Stimulated activated CD4-positive, alpha-beta T cell treated with anti-CD3 and anti-CD28 coated beads, Interleukin-12 subunit alpha, Interleukin-12 subunit beta, amount 100 ng/mL, for 4 hours (primary cell): ENCODE measurements at regions not wholly inside any gene's neighbourhood (a gene's known extent, or its start where the extent isn't known, plus 50 kb on each side); places are given as distances from the start of the nearest gene placed in this dataset.
"Not testable (repeated sequence)": the region's sequence is repeated elsewhere in the genome, so short reads cannot be mapped to it uniquely, and the experiment has no call there.

Experiments
- DNase-seq: peaks from one replicate; pipeline ENCODE4 v3.0.0-alpha.2; 2020

DNA sequence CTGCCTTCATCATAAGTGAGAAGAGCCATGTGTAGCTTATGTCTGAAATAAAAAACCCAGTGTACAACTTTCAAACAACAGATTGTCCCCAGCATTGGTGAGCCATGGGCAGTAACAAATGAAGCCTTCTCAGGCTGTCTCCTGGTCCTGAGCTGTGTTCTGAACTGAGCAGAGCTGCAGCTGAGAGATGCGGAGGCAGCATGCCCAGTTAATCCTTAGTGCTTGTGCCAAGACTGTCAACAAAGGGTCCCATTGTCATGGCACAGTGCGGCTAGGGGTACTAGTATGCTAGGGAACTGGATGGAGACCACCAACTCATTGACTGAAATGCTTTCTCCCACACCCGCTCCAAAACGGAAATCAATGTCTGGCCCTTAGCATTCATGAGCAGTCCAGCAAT is 154.3 kb downstream of the RMST start:
- no peak for DNase-seq

DNA sequence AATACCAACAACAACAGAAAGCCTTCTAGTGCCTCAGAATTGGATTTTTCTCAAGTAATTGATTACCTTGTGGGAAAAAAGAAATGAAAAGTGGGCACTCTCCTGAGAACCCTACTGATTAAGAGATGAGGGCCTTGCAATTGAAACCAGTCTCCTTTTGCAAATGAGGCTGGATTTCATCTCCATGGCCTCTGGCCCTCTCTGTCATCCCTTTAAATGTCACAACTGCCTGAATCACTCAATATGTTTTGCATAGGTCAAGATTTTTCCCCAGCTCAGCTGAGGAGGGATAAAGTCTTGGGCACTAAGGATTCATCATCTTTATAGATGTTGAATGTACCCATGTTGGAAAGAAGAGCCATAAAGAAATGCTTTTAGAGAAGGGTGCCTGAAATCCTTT is 166.4 kb downstream of the RMST start:
- DNase-seq = no peak

DNA sequence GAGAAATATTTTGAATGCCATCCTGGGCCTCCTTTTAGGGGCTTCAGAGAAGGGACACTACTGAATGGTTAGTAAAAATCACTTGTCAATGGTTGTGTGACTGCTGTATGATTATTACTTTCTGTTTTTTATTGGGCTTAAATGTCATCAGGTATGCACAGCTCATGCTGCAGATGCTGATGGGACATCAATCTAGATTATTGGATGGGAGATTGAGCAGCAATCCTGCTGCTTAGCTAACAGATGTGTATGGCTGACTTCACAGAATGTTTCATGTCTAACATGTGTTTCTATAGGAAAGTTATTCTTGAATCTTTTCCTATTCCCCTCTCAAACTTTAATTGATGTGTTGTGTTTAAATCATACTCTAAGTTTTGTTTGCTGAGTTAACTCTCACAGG is 166.8 kb downstream of the RMST start:
- no peak for DNase-seq

DNA sequence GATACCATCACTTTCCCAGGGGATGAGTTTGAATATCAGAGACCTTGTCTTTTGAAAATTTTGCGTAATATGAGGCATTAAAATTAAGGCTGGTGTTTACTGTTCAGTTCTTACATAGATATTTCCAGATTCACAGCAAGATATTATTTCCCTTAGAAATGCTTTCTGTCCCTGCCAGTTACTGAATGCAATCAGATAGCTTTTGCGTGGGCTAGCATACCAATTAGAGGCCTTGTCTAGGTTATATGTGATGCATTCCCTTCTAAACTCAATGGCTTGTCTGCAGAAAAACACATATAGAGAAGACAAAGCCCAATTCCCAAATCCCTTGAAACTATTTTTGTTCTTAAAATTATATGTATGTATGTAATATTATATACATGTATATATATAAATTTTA is 167.8 kb downstream of the RMST start:
- no peak for DNase-seq

DNA sequence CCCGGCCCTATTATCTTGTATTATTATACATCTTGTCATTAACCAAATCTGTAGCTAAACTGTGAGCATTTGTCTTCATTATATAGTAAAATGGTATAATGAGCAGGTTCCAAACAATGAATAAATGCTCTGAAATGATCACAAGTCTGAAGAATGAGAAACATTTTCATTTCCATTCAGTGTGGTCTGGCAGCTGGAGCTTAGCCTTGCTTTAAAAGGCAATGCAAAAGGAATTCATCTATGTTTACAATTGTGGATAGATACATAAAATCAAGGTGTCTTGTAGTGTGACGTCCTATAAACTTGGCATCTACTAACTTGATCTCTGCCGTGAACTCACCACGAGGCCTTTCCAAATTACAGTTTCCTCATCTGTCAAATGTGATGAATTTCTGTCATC is 168.3 kb downstream of the RMST start:
- DNase-seq = no peak

DNA sequence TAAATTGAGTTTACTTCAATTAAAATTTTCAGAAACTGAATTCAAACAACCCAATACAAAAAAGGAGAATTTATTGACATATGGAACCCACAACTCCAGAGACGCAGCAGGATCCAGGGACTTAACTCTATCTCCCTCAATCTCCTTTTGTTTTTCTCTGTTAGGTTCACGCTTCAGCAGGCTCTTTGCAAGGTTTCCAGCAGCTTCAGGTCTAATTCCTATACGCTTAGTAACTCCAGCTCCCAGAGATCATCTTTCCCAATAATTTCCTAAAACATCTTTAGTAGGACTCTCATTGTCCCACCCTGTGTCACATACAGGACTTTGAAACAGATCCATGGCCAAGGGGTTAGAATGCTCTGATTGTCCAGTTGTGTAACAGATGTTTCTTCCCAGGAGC is 175.2 kb downstream of the RMST start:
- no peak for DNase-seq

DNA sequence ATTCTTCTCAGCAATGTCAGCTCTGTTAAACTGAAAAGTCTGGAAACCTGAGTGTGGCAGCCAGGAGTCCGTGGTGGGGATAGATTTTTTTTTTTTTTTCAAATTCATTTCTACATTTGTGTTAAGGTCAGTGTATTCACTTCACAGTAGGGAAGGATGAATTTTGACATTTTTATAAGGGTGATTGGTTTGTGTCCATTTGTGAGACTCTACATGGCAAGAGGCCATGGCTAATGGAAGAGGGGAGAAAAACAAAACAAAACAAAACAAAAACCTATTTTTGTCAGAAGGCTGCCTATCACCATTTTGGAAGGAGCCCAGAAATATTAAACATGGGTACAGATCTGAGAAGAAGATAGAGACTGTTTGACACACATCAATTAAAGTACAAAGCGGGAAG is 176.1 kb downstream of the RMST start:
- no peak for DNase-seq

DNA sequence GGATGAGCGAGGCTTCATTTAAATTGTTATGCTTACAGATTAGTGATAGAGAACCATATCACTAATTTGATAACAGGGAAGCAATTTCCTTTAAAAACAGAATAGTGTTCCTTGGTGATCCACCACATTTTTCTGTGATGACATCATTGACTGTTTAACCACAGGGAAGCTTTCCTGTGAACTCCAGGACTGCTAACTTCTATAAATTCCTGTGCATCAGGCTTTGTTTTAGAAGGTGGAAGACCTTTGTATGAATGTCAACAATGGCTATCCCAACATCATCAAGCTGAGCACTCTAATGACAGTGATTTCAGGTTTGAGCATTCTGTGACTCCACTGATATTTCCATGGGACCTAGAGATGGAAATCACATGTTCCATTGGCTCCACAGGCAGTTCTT is 177.1 kb downstream of the RMST start:
- DNase-seq = no peak

DNA sequence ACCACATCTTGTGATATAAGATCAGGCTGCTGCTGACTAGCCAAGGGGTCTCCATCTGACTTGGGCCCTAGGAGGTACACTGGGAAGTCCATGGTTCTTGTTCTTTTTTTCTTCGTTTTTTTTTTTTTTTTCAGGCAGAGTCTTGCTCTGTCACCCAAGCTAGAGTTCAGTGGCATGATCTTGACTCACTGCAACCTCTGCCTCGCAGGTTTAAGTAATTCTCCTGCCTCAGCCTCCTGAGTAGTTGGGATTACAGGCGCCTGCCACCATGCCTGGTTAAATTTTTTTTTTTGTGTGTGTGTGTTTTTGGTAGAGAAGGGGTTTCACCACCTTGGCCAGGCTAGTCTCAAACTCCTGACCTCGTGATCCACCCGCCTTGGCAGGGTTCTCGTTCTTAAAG is 178.2 kb downstream of the RMST start:
- DNase-seq = no peak

DNA sequence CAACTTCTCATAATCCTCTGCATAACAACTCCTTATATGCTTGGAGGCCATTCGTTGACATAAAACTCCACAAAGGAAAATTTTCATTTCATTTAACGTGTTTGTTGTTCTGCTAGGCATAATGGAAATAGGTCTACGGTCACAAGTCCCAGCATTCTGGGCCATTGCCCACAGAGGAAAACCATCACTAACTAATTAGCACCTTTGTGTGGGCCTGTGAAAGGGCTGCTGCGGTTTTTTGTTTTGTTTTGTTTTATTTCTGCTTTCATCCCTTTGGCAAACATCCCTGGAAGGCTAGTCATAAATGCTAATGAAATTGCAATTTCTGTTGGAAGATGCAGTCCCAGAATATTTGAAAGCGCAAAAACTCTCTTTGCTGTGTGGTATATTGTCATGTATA is 180.3 kb downstream of the RMST start:
- DNase-seq = no peak

DNA sequence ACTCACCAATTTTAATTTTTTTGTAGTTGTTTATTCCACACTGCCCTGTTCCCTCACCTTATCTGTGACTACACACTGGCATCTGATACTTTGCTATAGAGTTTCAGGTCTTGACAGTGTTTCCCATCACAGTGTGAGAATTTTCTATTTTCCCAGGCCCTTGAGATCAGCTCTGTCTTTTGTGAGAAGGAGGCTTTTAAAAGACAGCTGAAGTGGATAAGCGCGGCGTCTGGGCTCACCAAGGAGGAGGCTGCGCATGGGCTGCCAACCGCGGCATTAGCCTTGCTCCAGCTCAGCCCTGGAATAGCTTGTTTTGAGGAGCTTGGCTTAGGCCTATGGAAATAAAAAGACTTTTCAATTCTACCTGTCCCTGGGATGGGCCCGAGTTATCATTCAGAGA is 181.3 kb downstream of the RMST start:
- DNase-seq = no peak

DNA sequence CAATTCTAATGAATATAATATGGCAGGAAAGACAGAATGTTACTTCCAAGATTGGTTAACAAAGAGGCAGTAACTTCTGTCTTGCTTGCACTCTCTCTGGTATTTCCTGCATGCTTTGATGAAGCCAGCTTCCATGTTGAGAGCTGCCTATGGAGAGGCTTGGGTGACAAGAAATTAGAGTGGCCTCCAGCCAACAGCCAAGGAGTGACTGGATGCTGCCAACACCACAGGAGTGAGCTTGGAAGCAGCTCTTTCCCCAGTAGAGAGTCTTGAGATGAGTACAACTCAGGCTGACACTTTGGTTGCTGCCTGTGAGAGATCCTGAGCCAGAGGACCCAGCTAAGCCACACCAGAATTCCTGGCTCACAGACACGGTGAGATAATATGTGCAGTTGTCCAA is 183.1 kb downstream of the RMST start:
- DNase-seq = no peak

DNA sequence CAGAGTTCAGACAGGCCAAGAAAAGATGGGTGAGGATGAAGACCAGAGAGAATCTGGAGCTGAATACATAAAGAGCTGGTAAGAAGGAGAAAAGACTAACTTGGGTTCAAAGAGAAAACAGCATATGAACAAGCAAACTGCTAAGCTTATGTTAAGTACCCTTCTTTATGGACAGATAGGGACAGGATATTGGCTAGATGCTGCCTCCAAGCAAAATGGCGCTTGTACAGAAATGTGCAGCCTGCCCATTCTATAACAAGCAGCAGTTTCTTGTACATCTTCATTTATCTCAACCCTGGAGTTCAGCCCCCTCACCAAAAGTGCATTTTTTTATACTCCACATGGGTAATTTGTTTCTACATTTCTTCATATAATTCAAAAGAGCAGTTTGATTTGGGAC is 184.5 kb downstream of the RMST start:
- DNase-seq = no peak

DNA sequence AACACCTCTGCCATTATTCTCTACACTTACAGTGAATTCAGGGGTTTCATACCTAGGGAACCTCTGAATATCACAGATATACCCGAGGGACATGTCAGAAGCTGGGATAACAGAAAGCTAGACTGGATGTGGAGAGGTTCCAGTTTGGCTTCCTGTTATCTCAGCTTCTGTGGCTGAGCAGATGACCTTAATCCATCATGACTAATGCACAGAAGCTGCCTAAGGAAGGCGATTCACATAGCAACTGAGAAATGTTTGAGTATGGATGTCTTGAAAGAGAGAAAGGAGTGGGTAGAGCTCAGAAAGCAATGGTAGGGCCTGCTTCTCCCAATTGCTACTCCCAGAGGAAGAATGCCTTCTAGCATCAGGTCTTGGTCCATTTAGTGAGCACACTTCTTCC is 187.6 kb downstream of the RMST start:
- DNase-seq = no peak

DNA sequence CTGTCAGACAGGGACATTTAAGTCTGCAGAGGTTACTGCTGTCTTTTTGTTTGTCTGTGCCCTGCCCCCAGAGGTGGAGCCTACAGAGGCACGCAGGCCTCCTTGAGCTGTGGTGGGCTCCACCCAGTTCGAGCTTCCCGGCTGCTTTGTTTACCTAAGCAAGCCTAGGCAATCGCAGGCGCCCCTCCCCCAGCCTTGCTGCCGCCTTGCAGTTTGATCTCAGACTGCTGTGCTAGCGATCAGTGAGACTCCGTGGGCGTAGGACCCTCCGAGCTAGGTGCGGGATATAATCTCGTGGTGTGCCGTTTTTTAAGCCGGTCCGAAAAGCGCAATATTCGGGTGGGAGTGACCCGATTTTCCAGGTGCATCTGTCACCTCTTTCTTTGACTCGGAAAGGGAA is 193.9 kb downstream of the RMST start:
- not testable (repeated sequence) for DNase-seq

DNA sequence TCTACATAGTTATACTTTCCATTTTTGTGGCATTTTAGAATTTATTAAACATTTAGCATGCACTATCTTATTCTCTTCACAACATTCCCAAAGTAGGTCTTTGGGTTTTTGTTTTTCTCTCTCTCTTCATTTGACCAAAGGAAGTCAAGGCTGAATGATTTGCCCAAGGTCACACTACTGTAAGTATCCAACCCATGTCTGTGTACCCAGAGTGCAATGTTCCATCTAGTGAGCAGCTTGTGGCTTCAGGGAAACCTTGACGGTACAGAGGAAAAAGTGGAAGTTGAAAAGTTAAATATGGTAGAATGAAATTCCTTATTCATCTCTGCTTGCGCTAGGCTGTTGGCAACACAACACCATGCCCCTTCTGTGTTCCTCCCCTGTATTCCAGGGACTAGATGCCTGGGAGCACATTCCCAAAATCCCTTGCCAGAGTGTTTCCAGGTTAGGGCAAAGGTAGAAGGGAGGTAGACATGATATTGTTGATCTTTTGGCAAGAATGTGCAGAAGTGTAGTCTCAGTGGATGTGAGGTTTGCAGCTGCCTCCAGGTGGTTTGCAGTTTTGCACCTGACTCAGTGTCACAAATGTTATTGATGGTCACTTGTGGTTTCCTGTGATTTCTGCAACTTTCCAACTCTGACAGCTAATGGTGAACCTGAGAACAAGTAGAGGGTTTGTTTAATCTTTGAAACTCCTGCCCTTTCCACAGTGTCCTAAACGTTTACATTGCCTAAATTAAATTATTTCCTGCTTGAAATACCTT is 196.7 kb downstream of the RMST start:
- no peak for DNase-seq

DNA sequence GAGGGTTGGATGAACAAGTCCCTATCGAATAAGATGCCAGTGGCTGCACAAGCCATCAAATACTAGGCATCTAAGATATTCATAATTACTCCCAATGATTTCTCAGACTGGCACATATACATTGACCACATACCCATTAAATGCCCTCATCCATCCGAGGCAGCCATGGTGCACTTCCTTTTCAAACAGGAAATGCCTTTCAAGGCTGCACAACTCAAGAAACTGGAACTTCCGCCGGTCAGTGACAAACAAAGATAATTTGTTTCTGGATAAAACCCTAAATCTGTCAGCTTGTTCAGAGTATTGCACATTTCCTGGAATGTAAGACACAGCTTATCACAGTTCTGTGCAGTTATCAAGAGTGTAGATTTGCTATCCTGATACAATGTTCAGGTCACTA is 203.7 kb downstream of the RMST start:
- no peak for DNase-seq

DNA sequence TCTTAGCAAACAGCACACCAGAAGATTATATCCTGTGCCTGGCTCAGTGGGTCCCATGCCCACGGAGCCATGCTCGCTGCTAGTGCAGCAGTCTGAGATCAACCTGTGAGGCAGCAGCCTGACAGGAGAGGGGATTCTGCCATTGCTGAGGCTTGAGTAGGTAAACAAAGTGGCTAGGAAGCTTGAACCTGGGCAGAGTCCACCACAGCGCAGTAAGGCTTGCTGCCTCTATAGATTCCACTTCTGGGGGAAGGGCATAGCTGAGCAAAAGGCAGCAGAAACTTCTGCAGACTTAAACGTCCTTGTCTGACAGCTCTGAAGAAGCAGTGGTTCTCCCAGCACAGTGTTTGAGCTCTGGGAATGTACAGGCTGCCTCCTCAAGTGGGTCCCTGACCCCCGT is 210.3 kb downstream of the RMST start:
- no peak for DNase-seq

DNA sequence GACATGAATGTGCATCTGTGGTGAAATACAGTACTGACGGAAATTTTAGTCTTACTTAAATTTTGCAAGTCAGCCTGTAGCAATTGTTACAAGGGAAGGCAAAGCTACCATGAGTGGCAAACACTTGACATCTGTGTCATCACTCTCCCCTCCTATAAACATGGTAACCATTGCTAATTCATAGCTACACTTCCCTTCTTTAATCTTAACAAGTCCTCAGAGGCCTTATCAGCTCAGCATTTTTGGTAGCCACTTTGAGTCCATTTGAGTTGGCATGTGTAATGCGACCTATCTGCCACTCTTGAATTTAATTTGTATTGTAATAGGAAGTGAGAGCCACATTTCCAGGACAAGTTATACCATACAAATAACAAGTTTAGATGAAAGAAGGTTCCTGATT is 218.1 kb downstream of the RMST start:
- no peak for DNase-seq

DNA sequence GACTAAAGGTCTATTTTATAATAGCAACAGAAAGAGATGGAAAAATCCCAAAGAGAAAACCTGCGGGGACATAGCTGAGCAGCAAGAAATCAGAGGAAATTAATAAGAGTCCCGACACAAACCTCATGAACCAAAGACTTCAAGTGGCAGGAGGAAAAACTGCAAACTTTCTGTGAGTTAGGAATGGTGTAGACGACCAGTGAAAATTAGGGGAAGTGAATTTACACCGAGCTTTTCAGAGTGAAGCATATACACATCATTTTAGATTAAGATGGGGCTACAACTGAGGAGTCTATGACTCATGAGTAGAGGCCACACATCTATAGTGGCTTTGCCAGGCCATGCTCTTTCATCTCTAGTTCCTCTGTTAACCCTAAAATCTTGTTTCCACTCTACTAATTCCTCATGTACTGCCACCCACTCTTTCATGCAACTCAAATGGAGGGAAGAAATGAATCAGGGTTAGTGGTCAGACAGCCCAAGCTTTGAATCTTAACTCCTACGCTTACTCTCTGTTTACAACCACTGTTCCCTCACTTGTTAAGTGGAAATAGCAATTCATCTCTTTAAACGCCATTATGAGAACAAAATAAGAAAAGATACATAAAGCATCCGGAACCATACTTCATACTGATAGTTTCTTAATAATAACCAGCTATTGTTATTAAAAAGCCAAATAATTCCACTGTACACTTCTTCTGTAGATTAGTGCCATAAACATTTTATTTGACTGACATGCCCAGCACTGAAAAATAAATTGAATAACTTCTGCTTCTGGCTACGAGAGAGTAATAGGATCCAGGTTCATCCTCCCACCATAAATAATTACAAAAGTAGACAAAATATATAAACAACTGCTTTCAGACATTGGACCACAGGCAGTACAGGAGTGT is 219.3 kb downstream of the RMST start:
- no peak for DNase-seq

DNA sequence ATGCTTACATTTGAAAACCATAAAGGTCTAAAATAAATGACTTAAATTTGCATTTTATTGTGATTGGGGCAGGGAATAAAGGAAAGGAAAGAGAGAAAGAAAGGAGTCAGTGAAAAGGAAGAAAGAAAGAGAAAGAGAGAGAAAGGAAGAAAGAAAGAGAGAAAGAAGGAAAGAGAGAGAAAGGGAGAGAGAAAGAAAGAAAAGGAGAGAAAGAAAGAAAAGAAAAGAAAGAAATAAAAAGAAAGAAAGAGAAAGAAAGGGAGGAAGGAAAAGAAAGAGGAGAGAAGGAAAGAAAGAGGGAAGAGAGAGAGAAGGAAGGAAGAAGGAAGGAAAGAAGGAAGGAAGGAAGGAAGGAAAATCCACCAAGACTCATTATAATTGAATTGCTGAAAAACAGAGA is 222.8 kb downstream of the RMST start:
- no peak for DNase-seq

DNA sequence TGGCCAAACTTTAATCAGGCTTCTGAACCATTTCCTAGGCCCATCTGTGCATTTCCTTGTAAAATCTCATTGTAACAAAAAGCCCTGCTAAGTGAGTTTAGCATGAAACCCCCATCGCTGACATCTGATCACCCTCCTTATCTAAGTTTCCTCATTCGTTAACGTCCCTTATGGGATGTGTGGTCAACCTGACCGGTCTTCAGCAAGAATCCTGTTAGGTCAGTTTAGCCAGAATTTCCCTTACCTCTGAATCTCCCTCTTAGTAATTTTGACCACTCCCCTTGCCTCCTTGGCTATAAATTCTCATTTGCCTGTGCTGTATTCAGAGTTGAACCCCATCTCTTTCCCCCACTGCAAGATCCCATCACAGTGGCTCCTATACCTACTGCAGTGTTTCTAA is 239.3 kb downstream of the RMST start:
- no peak for DNase-seq

DNA sequence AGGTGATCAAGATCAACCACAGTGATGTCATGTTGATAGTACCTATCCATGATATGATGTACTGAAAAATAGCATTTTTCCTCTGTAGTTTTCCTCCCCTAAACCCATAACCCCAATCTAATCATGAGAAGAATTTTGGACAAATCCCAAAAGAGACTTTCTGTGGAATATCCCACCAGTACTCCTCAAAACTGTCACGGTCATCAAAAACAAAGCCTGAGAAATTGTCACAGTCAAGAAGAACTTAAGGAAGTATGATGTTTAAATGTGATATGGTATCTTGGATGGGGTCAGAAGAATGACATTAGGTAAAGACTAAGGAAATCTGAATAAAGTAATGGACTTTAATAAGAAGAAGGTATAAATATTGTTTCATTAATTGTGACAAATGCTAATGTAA is 248.8 kb downstream of the RMST start:
- no peak for DNase-seq

DNA sequence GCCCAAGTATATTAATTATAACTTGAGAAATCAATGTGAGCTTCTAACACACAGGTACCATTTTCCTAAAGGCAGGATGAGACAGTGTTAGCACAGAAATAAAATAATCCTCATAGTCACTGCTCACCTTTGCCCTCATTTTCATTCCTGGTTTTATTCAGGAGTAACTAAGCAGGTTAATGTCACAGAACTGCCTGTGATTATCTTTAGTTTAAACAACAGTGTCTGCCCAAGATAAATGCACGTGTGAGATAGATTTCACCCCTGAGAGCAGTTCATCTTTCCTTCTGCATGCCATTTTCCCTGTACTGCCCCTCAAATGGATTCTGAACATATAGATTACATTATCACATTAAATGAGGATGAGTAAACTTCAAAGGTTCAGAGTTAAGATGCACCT is 250.7 kb downstream of the RMST start:
- DNase-seq = no peak

DNA sequence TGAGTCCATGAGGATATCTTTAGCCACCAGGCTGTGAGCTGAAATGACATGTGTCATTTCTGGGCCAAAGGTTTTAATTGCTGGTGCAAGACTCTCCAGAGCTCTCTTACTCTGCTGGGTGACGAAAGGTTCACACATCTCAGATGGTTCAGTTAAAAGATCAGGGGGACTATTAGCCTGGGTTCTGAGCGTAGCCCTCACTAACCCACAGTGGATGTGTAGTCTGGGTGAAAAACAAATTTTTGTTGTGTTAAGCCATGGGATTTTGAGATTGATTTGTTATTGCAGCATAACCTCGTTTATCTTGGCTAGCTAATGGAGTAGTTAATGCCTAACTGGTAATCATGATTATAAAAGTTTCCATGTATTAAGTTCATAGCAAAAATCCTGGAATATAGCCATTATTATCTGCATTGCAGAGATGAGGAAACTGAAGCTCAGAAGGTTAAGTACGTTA is 251.5 kb downstream of the RMST start:
- no peak for DNase-seq
